Parathyroid adenoma (tissue), 2 donors: ENCODE measurements at regions not wholly inside any gene's neighbourhood (a gene's known extent, or its start where the extent isn't known, plus 50 kb on each side); places are given as distances from the start of the nearest gene placed in this dataset.

Experiments
- H2AFZ ChIP-seq: fragments of 300-600 bp; sonication (generic); one replicate; pipeline ENCODE4 v1.7.0; 2017; ENCODE audit warnings: antibody characterized with exemption, mild to moderate bottlenecking
- H3K27ac ChIP-seq: fragments of 300-600 bp; sonication (generic); one replicate; pipeline ENCODE4 v1.7.0; 2017
- H3K27me3 ChIP-seq: fragments of 300-600 bp; sonication (generic); one replicate; pipeline ENCODE4 v1.7.0; 2017; ENCODE audit warnings: low read length; ENCODE audit not compliant: control insufficient read depth, insufficient read depth
- H3K36me3 ChIP-seq: fragments of 300-600 bp; sonication (generic); one replicate; pipeline ENCODE4 v1.7.0; 2017; ENCODE audit warnings: low read length; ENCODE audit not compliant: control insufficient read depth, insufficient read depth
- H3K4me1 ChIP-seq: fragments of 300-600 bp; sonication (generic); one replicate; pipeline ENCODE4 v1.7.0; 2017; ENCODE audit warnings: control low read depth
- H3K4me2 ChIP-seq: fragments of 300-600 bp; sonication (generic); one replicate; pipeline ENCODE4 v1.7.0; 2017; ENCODE audit warnings: low read length
- H3K4me3 ChIP-seq: fragments of 300-600 bp; sonication (generic); one replicate; pipeline ENCODE4 v1.7.0; 2017; ENCODE audit warnings: low read depth, low read length
- H3K79me2 ChIP-seq: fragments of 300-600 bp; sonication (generic); one replicate; pipeline ENCODE4 v1.7.0; 2017; ENCODE audit warnings: control low read depth
- H3K9ac ChIP-seq: fragments of 300-600 bp; sonication (generic); one replicate; pipeline ENCODE4 v1.7.0; 2017; ENCODE audit warnings: mild to moderate bottlenecking
- H3K9me3 ChIP-seq: fragments of 300-600 bp; sonication (generic); one replicate; pipeline ENCODE4 v1.7.0; 2017; ENCODE audit warnings: low read length; ENCODE audit not compliant: control insufficient read depth
- TF ChIP-seq, protein P1 (sequence below): fragments of 300-600 bp; sonication (generic); IDR thresholded peaks from one replicate; pipeline ENCODE4 v1.7.0; 2017; ENCODE audit warnings: antibody characterized with exemption, mild to moderate bottlenecking
- donor health status: primary hyperparathyroidism.

DNA sequence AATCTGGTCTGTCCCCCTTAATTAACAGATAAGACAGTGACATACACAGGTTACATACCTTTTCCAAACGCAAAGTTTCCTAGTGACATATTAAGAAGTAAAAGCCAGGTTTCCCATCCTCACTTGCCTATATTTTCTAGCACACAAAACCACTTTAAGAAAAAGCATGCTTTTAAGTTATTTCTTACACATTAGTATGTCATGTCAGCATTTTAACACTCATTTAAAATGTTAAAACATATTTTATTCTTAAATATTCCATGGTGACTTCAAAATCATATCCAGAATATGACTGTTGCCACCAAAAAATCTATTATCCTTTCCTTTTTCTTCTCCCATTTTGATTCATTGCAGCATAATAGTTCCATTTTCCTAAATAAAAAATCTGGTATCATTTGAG lies 1830.2 kb downstream of the STIM2 start:
- no peak overlapping the region for H2AFZ ChIP-seq
- no peak overlapping the region for H3K4me2 ChIP-seq
- H3K4me3 ChIP-seq = no peak overlapping the region
- no peaks in the 10 kb centered on the region for H3K27me3 ChIP-seq
- no peak overlapping the region for H3K27ac ChIP-seq
- H3K9ac ChIP-seq = no peak overlapping the region
- no peaks in the 10 kb centered on the region for H3K4me1 ChIP-seq
- TF ChIP-seq, protein P1, sequence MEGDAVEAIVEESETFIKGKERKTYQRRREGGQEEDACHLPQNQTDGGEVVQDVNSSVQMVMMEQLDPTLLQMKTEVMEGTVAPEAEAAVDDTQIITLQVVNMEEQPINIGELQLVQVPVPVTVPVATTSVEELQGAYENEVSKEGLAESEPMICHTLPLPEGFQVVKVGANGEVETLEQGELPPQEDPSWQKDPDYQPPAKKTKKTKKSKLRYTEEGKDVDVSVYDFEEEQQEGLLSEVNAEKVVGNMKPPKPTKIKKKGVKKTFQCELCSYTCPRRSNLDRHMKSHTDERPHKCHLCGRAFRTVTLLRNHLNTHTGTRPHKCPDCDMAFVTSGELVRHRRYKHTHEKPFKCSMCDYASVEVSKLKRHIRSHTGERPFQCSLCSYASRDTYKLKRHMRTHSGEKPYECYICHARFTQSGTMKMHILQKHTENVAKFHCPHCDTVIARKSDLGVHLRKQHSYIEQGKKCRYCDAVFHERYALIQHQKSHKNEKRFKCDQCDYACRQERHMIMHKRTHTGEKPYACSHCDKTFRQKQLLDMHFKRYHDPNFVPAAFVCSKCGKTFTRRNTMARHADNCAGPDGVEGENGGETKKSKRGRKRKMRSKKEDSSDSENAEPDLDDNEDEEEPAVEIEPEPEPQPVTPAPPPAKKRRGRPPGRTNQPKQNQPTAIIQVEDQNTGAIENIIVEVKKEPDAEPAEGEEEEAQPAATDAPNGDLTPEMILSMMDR = no peak
- no peaks in the 10 kb centered on the region for H3K9me3 ChIP-seq
- H3K36me3 ChIP-seq = no peaks in the 10 kb centered on the region
- no peaks in the 10 kb centered on the region for H3K79me2 ChIP-seq

DNA sequence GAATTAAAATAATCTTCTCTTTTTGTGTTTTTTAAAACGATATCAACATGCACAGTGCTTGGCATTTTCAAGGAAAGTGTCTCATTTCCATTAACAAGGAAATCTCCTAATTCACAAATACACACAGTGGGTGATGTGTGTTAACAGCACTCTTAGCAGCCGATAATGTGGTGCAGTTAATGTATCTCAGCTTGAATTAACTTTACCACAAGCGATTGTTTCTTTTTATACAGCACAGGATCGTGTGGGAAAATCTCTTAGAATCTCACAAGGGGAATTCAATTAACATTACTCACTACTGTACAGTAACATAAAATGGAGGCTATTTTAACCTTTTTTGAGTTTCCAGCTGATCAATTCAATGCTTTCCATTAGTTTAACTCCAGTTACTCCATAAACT lies 1841.9 kb downstream of the STIM2 start:
- H2AFZ ChIP-seq = no peak overlapping the region
- no peak overlapping the region for H3K27ac ChIP-seq
- no peak overlapping the region for H3K4me2 ChIP-seq
- H3K36me3 ChIP-seq = no peaks in the 10 kb centered on the region
- no peaks in the 10 kb centered on the region for H3K4me1 ChIP-seq
- TF ChIP-seq, protein P1 = no peak
- H3K9me3 ChIP-seq = no peaks in the 10 kb centered on the region
- H3K79me2 ChIP-seq = no peaks in the 10 kb centered on the region
- no peak overlapping the region for H3K9ac ChIP-seq
- H3K4me3 ChIP-seq = no peak overlapping the region
- H3K27me3 ChIP-seq = no peaks in the 10 kb centered on the region

DNA sequence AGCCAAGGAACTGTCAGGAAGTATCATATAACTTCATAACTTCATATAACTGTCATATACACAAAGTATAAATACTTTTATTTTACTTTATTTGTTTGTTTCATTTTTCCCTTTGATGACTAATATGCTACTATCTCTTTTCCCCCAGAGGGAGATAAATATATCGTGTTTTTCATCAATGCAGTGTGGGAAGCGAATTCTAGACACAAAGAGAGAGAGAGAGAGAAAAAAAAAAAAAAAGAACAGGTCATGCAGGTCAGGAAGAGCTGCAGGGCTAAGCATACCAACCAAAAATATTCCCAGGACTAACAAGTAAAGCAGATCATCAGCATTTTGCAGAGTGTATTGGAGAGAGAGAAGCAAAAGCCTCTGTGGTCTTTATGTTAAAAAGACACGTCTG lies 1849.2 kb downstream of the STIM2 start:
- TF ChIP-seq, protein P1 = no peak
- no peaks in the 10 kb centered on the region for H3K79me2 ChIP-seq

DNA sequence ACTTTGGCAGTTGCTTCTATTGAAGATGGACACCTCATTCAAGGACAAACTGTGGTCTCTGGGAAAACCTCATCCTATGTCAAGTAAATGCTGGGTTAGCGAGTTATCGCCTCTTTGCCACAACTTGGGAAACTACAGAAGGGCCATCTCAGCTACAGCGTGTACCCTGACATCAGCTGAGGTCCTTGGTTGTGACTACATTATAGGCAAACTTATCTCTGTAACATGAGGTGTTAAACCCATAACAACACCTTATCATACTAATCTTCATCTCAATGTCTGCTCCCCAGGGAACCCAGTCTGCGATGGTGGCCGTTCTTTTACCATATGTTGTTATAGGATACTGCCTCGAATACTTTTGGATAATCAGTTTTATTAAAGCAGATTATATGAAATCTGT lies 1862.7 kb downstream of the STIM2 start:
- TF ChIP-seq, protein P1 = no peak

More for the DNA sequence above, 1849.2 kb downstream of the STIM2 start:
- Histone ChIP-seq H3K27me3 (no peaks in the 10 kb centered on the region), H3K27ac (no peak overlapping the region), H2AFZ (no peak overlapping the region), H3K4me1 (no peaks in the 10 kb centered on the region), H3K9ac (no peak overlapping the region), H3K4me3 (no peak overlapping the region), H3K9me3 (no peaks in the 10 kb centered on the region), H3K36me3 (no peaks in the 10 kb centered on the region), H3K4me2 (no peak overlapping the region)

DNA sequence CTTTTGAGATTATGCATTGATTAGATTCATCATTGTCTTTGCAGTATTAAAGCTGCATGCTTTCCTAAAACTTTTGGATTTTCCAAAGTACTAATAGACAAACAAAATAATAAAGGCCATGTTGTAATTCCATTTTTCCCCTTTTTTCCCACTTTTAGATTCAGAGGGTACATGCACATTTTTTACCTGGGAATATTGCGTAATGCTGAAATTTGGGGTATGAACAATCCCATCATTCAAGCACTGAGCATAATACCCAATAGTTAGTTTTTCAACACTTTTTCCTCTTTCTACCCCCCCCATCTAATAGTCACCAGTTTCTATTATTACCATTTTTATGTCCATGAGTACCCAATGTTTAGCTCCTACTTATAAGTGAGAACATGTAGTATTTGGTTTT lies 1863.6 kb downstream of the STIM2 start:
- no peak overlapping the region for H3K27ac ChIP-seq
- no peak overlapping the region for H3K4me3 ChIP-seq
- no peak overlapping the region for H3K4me2 ChIP-seq
- TF ChIP-seq, protein P1 = no peak
- no peaks in the 10 kb centered on the region for H3K27me3 ChIP-seq
- H3K9ac ChIP-seq = no peak overlapping the region
- H3K9me3 ChIP-seq = no peaks in the 10 kb centered on the region
- H2AFZ ChIP-seq = no peak overlapping the region
- no peaks in the 10 kb centered on the region for H3K36me3 ChIP-seq
- H3K79me2 ChIP-seq = no peaks in the 10 kb centered on the region
- H3K4me1 ChIP-seq = no peaks in the 10 kb centered on the region

More for the DNA sequence above, 1862.7 kb downstream of the STIM2 start:
- Histone ChIP-seq H2AFZ (no peak overlapping the region), H3K4me2 (no peak overlapping the region), H3K4me3 (no peak overlapping the region), H3K9ac (no peak overlapping the region), H3K27me3 (no peaks in the 10 kb centered on the region), H3K36me3 (no peaks in the 10 kb centered on the region), H3K79me2 (no peaks in the 10 kb centered on the region), H3K27ac (no peak overlapping the region), H3K9me3 (no peaks in the 10 kb centered on the region), H3K4me1 (no peaks in the 10 kb centered on the region)
